VCaP (cell line): ENCODE measurements at regions not wholly inside any gene's neighbourhood (a gene's known extent, or its start where the extent isn't known, plus 50 kb on each side); places are given as distances from the start of the nearest gene placed in this dataset.
A peak's percentile ranks its signal among the peaks of the same experiment; 100 is the strongest.

Experiments
- H3K27ac ChIP-seq: fragments of 450-650 bp; 2 replicates; pipeline ENCODE4 v1.5.1; 2017
- CTCF ChIP-seq: fragments of 450-650 bp; conservative IDR thresholded peaks from 2 replicates; pipeline ENCODE4 v1.5.1; 2017; ENCODE audit warnings: mild to moderate bottlenecking, moderate library complexity

GRCh38 chr6:23713211-23713610, 412.8 kb upstream of the NRSN1 start:
- H3K27ac ChIP-seq: peak overlapping the region; percentile 79; the same call in 1 of the 2 replicates

GRCh38 chr6:23728707-23729106, 397.3 kb upstream of the NRSN1 start:
- peak overlapping the region; percentile 80 for H3K27ac ChIP-seq
- TF ChIP-seq CTCF: no peak

More at GRCh38 chr6:23713211-23713610, 412.8 kb upstream of the NRSN1 start:
- no peak for TF ChIP-seq CTCF

- no peak for TF ChIP-seq CTCF
- H3K27ac ChIP-seq: no peak overlapping the region
Observed at GRCh38 chr6:23731609-23732008, 394.4 kb upstream of the NRSN1 start.

GRCh38 chr6:23732521-23732920, 393.5 kb upstream of the NRSN1 start:
- no peak for TF ChIP-seq CTCF

GRCh38 chr6:23735151-23735550, 390.9 kb upstream of the NRSN1 start:
- H3K27ac ChIP-seq: no peak overlapping the region
- no peak for TF ChIP-seq CTCF

More at GRCh38 chr6:23732521-23732920, 393.5 kb upstream of the NRSN1 start:
- no peak overlapping the region for H3K27ac ChIP-seq

- no peak overlapping the region; the same call in 1 of the 2 replicates for H3K27ac ChIP-seq
- TF ChIP-seq CTCF: no peak
Observed at GRCh38 chr6:23736577-23736976, 389.4 kb upstream of the NRSN1 start.

- TF ChIP-seq CTCF: no peak
- H3K27ac ChIP-seq: peak overlapping the region; percentile 38
Observed at GRCh38 chr6:23747239-23747638, 378.8 kb upstream of the NRSN1 start.
